Lower leg skin (tissue), 3 donors: ENCODE measurements at regions not wholly inside any gene's neighbourhood (a gene's known extent, or its start where the extent isn't known, plus 50 kb on each side); places are given as distances from the start of the nearest gene placed in this dataset.

Experiments used
- CTCF ChIP-seq, 3 donors: fragments of 450-650 bp; IDR thresholded peaks; one replicate each; pipeline ENCODE4 v1.5.1; 2016; ENCODE audit warnings: antibody characterized with exemption in 3 of 3, mild to moderate bottlenecking in 3 of 3, moderate library complexity in 2 of 3
- POLR2A ChIP-seq, 2 donors: fragments of 450-650 bp; IDR thresholded peaks; one replicate each; pipeline ENCODE4 v1.6.1; 2016 to 2017; ENCODE audit warnings: antibody characterized with exemption in 2 of 2, mild to moderate bottlenecking in 1 of 2, moderate library complexity in 1 of 2

DNA sequence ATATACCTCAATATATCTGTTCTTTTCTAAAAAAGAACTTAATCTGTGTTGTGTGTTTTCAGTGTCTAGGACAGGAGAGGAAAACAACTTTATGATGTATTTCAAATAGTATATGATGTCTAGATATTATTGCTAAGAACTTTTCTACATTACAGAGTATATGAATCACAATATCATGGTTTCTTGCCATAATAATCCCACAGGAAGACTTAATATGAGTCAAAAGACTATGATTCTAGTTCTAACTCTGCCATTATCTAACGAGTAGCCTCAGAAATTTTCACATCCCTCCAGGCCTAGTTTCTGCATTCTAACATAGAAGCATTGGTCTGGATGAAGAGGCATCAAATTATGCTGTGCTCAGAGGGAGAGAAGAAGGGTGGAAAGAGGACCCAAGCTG is 107.7 kb upstream of the SPRED1 start:
- TF ChIP-seq CTCF (IDR thresholded peaks at IDR 0.05) (no peak), POLR2A (IDR thresholded peaks at IDR 0.05) (no peak)
